WI38 (cell line): ENCODE measurements at regions not wholly inside any gene's neighbourhood (a gene's known extent, or its start where the extent isn't known, plus 50 kb on each side); places are given as distances from the start of the nearest gene placed in this dataset.

Source experiments
- H3K4me3 ChIP-seq: 2 replicates; pipeline ENCODE4 v1.5.1; 2011; ENCODE audit warnings: low read depth, mild to moderate bottlenecking, control low read depth, low read length
- TF ChIP-seq, protein P1 (sequence below): IDR thresholded peaks from 2 replicates; pipeline ENCODE4 v1.5.1; 2012; ENCODE audit warnings: low read depth, mild to moderate bottlenecking, control low read depth, low read length

- H3K4me3 ChIP-seq, result no peak overlapping the region
- TF ChIP-seq, protein P1, sequence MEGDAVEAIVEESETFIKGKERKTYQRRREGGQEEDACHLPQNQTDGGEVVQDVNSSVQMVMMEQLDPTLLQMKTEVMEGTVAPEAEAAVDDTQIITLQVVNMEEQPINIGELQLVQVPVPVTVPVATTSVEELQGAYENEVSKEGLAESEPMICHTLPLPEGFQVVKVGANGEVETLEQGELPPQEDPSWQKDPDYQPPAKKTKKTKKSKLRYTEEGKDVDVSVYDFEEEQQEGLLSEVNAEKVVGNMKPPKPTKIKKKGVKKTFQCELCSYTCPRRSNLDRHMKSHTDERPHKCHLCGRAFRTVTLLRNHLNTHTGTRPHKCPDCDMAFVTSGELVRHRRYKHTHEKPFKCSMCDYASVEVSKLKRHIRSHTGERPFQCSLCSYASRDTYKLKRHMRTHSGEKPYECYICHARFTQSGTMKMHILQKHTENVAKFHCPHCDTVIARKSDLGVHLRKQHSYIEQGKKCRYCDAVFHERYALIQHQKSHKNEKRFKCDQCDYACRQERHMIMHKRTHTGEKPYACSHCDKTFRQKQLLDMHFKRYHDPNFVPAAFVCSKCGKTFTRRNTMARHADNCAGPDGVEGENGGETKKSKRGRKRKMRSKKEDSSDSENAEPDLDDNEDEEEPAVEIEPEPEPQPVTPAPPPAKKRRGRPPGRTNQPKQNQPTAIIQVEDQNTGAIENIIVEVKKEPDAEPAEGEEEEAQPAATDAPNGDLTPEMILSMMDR, result peak; percentile 77
Measured at GRCh38 chr3:82133070-82133606, 371.7 kb upstream of the GBE1 start.

- no peak overlapping the region for H3K4me3 ChIP-seq
- TF ChIP-seq, protein P1, result no peak
Measured at GRCh38 chr3:82132210-82133069, 371.0 kb upstream of the GBE1 start.

DNA sequence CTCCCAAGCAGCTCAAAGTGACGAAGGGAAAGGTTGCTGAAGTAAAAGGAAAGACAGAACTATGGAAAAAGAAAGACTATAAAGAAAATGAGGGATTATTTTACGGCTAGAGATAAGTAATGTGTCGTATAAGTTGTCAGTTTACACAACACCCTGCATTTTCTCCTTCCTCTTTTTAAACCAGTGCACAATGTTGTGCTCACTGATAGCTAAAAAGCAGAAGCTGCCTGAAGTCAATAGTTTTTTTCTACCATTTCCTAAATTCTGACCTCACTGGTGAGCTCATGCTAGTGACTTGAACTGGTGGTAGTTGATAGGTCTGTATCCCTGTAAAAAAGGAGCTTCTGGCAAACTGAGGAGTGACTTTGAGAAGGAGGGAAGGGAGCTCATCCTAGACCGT lies 368.6 kb upstream of the GBE1 start:
- H3K4me3 ChIP-seq, result no peak overlapping the region
- TF ChIP-seq, protein P1, result no peak

DNA sequence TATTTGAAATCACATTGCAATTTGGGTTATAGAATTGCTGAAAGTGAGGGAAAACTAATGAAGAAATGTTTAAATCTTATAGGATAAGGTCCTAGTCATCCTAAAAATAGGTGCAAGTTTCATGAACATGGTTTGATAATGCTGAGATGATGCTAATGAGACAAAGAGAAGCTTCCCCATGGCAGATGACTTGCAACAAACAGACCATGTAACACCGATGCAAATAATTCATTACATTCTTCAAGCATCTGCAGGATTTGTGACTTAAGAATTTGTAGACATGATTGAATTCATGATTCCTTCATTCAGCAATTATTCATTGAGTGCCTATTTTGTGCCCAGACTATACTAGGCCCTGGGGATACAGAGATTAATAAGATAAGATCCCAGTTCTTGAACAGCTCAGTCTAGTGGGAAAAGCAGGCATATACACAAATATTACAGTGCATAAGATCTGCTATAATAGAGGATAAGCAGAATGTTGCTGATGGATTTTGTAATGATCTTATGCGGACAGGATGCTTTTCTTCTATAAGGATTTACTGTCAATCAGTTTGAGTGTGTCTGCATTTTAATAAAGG lies 367.9 kb upstream of the GBE1 start:
- no peak overlapping the region for H3K4me3 ChIP-seq

DNA sequence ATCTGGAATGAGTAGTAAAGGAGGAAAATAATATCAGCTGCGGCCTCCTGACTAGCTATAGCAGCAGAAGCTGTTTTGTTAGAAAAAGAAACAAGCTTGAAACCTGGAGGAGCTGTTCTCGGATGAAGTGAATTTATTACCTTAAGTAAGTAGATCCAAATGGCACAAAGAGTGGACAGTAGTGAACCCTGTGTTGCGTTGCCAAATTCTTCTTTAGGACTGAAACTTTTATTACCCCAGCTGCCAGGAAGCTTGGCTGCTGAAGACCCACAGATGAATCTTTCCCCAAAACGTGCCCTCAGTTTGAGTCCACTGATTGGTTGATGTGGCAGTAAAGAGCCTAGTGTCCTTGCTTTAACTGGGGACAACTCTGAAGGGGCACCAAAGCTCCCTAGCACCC lies 366.8 kb upstream of the GBE1 start:
- H3K4me3 ChIP-seq, result no peak overlapping the region
- TF ChIP-seq, protein P1, result no peak

More for the DNA sequence above, 367.9 kb upstream of the GBE1 start:
- TF ChIP-seq, protein P1, result no peak

- TF ChIP-seq, protein P1, result no peak
- H3K4me3 ChIP-seq, result no peak overlapping the region
Measured at GRCh38 chr3:82122554-82123345, 361.3 kb upstream of the GBE1 start.
